NCI-H524 (cell line): ENCODE measurements at regions not wholly inside any gene's neighbourhood (a gene's known extent, or its start where the extent isn't known, plus 50 kb on each side); places are given as distances from the start of the nearest gene placed in this dataset.

ENCODE experiments used
- DNase-seq, 2 experiments: peaks; one replicate each; lab custom pipeline; 2025; lab: John Stamatoyannopoulos, UW

DNA sequence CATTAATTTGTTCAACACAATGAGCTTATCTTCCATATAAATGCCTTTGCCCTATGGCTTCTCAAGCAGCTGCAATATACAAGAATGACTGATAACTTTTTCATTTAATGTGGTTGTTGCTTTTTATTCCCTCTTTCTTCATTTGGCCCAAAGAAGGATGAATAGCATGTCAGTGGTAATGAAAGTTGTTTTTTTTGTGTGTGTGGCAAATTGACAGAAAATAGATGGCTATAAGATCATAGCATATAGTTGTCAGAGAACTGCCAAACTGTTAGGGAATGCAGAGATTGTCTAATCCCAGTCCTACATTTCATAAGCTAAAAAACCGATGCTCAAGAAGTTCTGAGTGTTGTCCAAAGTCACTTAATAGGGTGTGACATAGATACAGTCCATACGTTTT is 244.3 kb downstream of the ACTR3 start:
- no peak for DNase-seq

DNA sequence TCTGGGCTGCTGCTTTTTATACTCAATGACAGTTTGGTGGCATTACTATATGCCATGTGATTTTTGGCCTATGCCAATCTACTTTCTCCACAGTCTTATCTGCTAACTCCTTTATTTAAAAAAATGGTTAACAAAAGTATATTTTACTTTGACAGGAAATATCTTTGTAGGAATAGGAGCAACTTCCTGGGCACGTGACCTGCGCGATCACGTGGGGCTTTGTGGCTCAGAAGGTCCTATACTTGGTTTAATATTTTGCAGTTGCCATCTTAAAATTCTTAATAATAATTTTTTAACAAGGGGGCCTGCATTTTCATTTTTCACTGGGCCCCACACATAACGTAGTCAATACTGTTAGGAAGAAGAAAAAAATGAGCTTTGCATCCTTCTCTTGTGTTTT is 249.7 kb downstream of the ACTR3 start:
- no peak for DNase-seq

DNA sequence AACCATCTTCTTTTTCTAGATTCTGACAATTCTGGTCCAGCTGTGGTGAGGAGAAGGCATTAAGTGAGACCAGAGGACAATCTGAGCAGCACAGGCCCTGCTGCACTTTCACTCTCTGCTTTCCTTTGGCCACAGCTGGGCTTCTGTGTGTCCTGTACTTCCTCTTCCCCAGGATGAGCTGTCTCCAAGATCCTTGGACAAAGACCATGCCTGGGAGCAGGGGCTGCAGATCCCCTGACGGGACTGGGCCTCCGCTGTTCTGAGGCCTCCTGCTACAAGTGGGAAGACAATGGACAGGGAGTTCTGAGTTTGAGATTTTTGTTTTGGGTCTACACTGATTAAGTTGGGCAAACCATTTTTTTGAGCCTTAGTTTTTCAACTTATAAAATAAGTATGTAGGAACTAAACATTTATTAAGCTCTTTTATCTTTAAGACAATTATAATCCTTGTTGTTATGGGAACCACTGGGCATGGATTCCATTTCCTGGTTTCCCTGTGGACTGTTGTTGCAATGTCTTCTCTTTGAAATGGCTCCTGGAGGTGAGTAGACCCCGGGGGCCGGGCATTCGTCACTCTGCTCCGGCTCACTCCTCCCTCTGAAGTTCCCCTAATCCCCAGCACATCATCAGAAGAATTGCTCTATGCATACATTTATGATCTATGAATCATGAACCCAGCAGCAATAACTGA is 266.6 kb downstream of the ACTR3 start:
- DNase-seq: no peak

DNA sequence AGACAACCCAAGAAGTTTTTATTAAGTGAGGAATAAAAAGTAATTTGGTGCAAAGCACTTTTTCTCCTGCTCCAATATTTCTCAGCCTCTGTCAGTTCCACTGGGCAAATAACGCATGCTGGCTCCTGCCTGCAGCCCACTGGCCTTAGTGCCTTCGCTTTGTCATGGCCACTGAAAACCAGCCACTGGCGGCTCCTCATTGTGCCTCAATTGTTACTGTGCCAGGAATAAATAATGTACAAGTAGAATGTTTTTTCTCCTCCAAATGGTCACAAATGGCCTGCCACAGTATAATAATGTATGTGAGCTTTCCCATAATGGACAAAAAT is 267.1 kb downstream of the ACTR3 start:
- no peak for DNase-seq

DNA sequence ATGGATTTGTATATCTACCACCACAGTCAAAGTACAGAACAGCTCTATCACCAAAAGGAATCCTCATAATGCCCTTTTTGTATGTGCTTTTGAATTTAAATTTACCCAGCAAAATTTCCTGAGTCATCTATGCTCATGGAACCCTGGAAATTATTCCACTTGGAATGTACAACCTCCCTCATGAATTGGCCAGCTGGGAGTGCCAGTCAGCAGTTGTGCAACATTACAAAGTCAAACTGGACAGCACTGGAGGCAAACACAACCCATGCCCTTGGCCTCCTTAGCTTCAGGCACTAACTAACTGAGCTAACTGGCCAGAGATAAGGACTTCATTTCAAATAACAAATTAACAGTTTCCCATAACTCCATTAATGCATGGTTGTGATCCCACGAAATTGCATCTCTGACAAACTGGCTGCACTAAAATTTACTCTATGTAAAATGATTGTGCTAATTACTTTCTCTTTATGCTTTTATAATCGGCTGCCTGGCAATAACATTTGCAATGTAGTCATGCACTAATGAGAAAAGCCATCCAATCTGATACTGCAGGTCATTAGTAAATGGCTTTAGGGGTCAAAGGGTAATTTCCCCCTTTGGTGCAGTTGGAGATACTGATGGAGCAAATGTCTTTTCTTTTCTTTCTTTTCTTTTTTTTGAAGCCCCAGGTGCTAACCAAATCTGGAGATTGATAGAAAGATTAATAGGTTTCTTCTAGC is 270.5 kb downstream of the ACTR3 start:
- no peak for DNase-seq

DNA sequence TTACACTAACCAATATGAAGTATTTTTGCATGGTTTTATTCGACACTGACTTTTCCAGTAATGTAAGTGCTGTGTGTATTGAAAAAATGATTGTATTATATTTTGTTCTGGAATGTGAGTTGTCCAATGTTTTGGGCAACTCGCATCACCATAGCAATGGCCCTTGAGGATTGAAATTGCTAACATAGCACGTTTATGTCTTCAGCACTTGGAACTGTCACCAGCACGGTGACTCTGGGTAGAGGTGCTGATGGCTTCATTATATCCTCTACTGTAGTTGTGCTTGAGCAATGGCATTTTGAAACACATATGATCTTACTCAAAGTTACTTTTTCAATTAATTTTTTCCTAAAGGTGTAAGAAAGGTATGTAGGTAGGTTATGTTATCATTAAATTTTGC is 271.5 kb downstream of the ACTR3 start:
- no peak for DNase-seq

DNA sequence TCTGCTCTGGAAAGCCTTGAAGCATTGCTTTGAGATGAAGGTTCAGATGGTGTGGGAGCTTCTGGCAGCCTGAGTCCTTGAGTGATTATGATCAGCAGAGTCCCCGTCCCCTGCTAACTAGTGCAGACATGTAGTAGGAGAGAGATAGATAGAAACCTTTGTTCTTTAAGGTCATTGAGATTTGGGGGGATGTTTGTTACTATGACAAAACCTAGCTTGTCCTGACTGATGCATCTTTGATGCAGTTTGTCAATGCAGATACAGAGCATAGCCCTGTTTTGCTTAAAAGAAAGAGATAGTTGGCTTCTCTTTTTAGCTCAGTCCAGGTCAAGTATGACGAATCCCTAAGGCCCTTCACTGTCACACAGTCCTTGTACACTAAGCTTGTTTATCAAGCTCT is 274.6 kb upstream of the DPP10 start:
- no peak for DNase-seq

DNA sequence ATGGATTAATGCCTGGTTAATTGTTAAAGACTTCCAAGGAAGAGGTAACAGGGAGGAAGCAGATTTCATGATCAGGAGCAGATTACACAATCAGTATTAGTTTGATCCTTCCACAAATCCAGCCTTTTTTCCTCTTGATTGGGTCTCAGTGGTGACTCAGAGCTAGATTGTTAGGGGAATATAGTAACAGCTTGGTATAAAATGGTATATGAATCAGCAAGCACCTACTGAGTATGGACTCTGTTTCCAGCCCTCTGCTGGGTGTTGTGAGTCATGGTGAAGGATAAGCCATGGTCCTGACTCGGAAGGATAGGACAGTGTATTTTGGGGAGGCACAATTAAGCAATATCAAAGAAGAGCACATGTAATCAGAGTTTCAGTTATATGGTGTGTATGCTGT is 272.4 kb upstream of the DPP10 start:
- no peak for DNase-seq

DNA sequence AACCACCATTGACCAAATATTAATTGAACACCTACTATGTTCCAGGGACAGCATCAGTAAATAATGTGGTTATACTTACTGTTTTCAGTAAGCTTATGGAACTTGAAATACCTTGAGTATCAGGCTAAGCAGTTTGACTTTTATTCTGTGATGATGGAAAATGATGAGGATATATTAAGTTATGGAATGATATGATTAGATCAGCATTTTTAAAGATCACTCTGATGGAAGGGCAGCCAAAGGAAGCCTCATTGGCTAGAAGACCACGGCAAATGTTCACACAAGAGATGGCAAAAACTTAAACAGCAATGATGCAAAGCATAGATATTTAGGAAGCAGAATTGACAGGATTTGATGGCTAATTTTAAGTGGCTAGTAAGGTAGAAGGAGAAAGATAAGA is 266.9 kb upstream of the DPP10 start:
- no peak for DNase-seq

DNA sequence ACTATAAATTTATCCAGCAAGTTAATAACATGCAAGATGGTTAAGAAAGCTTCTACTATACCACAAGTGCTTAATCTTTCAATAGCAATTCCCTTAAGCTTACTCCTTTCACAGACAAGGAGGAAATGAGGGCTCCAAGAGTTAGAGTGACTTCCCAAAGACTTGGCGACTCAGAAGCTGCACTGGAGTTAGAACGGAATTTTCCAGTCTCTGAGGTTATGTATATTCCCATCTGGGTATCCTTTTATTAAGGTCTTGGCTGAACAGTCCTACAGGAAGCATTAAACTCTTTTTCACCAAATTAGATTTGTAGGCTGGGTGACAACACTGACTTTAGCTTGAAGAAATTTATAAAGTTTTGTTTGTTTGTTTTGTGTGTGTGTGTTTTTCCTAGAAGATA is 256.9 kb upstream of the DPP10 start:
- no peak for DNase-seq

DNA sequence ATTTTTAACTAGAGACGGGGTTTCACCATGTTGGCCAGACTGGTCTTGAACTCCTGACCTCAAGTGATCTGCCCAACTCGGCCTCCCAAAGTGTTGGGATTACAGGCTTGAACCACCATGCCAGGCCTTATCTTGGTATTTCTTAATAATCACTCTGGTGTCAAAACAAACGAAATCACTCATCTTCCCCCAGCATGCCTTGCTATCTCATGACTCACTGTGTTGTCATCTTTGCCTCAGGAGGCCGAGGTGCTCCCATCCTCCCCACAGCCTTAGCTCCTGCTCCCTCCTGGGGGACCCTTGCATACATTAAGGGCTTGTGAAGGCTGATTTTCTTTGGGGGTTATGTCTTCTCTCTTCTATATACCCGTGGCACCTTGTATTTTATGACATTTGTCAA is 250.1 kb upstream of the DPP10 start:
- no peak for DNase-seq

DNA sequence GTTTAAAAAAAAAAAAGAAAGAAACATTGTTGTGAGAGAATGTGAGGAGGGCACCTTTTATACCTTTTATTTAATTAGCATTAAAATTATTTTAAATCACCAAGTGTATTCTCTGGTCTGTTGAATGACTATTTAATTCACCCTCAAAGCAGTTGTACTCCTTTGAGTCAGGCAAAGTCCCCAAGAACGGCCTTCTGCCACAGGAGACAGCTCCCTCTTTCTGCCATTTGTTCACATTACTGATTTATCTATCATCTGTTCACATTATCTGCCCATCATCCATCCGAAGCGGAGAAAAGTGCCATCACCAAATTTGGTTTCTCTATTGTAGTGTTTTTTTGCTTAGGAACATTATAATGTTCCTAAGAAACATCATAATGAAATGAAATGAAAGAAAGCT is 240.7 kb upstream of the DPP10 start:
- no peak for DNase-seq

DNA sequence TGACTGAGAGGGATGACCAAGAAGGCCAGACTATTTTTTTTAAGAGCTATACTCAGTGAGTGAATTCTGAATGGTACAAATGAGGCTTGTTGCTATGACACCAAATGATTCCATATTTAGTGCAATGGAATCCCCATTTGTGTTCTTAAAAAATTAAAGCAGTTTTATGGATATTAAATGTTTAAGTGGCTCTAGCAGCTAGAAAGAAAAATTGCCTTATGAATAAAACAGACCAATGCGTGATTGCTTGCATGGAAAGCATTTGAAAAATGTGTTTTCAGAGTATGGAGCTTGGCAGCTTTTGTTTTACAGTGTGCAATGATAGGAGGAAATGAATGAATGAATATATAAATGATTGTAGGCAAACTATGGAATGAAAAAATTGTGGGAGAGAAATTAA is 238.8 kb upstream of the DPP10 start:
- DNase-seq: no peak

DNA sequence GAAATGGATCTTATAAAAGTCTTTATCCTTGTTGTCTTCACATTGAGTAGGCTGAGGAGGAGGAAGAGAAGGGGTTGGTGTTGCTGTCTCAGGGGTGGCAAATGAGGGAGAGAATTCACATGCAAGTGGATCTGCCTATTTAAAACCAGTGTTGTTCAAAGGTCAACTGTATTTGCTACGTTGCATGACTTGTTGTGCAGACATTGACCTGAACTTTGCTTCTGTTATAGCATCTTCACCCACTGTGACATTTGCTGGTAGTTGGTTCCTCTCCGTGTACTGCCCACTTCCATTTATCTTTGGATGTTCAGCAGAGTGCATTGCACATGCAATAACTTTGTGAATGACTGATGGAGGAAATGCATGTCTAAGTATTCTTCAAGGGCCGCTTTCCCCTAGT is 228.6 kb upstream of the DPP10 start:
- no peak for DNase-seq

DNA sequence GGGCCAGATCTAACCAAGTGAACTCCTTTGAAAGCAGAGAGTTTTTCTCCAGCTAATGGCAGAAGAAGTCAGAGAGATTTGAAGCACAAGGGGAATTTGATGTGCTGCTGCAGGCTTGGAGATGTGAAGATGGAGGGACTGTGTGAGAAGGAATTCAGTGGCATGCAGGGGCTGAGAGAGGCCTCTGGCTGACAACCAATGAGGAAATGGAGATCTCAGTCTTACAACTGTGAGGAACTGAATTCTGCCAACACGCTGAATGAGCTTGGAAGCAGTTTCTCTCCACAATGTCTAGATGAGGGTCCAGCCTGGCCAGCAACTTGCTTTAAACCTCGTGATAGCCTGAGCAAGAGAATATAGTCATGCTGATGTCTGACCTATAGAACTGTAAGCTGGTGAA is 224.1 kb upstream of the DPP10 start:
- no peak for DNase-seq

DNA sequence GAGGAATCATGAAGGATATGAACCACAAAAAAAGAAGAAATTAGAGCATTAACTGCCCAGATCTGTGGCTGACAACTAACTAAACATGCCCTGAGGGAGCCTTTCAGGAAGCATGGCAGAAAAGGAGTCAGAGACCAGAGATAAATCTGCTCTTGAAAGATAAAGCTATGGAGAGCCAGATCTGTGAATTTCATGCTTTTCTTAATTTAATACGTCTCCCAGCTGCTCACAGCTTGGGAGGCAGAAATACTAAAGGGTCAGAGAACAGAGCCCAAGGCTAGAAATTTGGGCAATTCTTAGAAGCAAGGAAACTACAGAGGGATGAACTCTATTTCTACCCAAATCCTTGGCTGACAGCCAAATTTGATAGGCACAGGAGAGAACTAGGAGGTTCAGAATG is 223.0 kb upstream of the DPP10 start:
- no peak for DNase-seq

DNA sequence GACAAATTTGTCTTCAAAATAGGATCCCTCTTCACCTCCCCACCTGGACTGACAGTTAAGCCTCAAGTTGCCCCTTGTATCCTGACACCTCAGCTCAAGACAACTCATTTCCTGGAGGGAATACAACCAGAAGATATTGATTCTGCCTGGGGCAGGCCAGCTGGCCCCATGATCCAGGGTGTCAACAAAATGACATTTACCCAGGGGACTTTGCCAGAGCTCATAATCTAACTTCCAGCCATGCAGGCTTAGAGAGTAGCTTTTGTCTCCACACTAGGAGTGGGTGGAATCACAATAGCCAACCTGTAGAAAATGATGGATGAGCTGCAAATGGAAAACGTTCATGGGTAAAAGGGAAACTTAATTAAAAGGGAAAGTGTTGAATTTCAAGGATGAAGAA is 220.1 kb upstream of the DPP10 start:
- no peak for DNase-seq

DNA sequence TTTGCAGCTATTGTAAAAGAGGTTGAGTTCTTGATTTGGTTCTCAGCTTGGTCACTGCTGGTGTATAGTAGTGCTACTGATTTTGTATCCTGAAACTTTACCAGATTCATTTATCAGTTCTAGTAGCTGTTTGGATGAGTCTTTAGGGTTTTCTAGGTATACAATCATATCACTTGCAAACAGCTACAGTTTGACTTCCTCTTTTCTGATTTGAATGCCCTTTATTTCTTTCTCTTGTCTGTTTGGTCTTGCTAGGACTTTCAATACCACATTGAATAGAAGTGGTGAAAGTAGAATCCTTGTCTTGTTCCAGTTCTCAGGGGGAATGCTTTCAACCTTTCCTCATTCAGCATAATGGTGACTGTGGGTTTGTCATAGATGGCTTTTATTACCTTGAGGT is 210.5 kb upstream of the DPP10 start:
- DNase-seq: no peak

DNA sequence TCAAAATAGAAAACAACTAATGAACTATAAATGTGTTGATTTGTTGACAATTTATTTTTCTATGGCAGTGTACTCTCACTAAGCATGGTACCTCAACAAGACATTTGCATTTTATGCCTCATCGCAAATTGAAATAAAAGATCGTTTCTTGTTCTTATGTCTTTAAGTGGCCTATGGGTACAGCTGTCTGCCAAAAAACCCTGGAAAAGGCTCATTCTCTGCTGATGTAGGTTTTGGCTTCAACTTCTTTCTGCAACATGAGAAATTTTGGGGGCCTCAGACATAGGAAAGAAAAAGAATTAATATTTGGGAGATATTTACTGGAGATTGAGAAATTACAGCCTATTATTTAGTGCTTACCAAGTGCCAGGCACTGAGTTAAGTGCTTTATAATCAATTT is 205.1 kb upstream of the DPP10 start:
- no peak for DNase-seq

DNA sequence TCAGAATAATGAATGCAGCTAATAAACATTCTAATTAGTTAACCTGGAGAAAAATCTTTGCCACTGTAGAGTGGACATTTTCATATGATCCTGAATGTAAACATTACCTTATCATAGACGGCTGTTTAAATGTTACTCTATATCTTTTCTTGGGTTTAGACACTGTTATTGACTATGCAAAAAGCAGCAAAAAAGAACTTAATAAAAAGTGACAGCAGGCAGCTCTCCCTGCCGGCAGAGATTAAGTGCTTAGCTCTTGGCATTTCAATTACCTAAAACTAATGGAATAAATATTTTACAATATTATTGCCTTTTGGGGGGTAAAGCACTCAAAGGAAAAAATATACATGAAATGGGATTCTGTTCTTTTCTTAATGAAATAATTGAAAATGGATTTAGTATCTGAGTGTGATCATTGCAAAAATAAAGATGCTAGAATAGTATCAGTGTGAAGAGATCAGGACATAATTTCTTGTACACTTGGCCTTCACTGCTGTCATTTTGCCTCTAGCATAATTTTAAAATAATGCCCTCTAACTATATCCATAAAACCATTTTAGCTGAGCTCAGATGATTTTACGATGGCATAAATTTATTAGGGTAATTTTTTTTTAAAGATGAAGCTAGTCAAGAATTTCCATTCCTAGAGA is 203.4 kb upstream of the DPP10 start:
- DNase-seq: peak in 1 of 2 experiments; percentile 35

DNA sequence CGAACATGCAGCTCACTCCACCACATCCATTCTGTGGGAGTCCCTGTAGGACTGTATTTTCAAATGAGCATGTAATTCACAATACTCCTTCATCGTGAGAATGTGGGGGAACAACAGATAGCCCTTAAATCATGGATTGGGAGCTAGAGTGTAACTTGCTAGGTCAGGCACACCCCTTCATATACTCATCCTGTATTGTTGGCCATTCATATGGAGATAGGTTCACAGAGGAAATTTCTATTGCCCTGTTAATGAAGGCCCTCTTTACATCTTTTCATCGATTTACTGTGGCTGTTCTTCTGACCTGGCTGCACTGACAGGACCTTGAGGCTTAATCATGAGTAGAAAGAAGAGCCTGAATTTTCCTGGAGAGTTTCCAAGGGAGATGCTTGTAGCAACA is 193.8 kb upstream of the DPP10 start:
- DNase-seq: no peak

DNA sequence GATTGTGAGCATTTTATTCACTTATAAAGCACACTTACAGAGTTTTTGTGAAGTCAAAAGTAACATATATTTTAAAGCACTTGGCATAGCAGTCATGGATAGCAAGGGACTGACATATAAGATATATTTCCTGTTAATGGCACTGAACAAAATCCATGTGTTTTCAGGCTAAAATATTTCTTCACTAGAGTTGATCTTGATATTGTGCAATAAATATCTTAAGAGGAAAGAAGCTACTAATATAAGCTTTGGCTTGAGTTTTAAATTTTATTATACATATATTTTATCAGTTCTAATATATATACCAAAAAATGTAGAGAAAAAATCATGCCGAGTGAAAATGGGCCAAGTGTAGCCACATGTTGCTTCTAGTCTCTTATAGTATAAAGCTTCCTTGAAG is 189.7 kb upstream of the DPP10 start:
- DNase-seq: no peak

DNA sequence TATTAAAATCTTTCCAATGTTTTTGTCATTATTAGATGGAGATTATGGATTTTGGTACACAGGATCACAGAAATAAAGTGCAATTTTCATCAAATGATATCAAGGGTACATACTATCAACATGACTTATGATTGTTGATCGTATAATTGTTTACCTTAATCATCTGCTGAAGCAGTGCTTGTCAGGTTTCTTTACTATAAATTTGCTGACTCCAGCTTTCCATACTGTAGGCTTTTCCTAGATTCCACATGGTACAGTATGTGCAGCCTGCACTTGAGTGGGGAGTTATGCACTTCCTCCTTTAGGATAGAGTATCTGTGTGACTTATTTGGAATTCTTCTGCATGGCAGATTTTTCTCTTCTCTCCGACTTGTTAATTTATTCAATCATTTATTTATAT is 187.6 kb upstream of the DPP10 start:
- DNase-seq: no peak

DNA sequence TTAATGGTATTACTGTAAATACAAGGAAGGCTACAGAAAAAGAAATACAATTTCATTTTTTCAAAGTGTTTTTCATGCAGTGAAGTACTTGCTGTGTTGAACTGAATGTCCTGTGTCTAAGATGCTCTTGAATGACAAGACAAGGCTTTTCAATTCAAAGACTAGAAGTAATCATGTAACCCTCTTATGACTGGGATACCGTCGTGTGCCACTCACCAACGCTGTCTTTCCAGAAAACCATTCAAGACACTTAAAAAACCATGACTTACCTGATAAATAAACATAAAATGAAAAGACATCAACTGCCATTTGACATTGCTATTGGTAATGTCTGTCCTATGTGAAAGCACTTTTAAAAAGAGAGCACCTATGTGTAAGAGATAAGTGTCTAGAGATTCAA is 183.1 kb upstream of the DPP10 start:
- no peak for DNase-seq
